ENCODE measurements at regions not wholly inside any gene's neighbourhood (a gene's known extent, or its start where the extent isn't known, plus 50 kb on each side); places are given as distances from the start of the nearest gene placed in this dataset.

DNA sequence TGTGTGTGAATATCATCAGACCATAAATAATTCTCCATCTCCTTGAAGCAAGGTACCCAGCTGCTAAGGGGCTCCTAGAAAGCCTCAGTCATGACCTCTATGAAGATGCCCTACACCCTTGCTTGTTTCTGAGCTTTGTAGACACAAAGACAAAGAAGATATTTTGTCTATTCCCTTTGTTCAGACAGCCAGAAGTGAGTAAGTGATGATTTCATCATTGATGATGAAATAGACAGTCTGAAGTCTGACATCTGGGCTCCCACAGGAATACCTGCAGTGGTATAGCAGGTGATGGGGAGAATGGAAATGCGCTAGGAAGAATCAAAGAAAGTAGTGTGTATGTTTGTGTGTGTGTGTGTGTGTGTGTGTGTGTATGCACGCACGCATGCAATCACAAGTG, 82.2 kb upstream of the DPT start:
- no peak for ATAC-seq (replicated peaks)
- H3K27me3 Mint-ChIP-seq = peaks cover 6 to 24% of the 10 kb centered on the region in 2 donors

DNA sequence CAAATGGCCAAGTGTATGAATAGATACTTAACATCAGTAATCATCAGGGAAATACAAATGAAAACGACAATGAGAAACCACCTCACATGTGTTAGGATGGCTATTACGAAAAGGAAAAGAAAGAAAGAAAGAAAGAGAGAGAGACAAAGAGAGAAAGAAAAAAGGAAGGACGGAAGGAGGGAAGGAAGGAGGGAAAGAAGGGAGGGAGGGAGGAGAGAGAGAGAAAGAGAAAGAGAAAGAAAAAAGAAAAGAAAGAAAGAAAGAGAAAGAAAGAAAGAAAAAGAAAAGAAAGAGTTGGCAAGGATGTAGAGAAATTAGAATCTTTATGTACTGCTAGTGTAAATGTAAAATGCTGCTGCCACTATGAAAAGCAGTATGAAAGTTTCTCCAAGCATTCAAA, 90.7 kb upstream of the DPT start:
- ATAC-seq (replicated peaks) = no peak
- no peak overlapping the region for H3K4me3 Mint-ChIP-seq
- no peak overlapping the region for H3K27ac Mint-ChIP-seq
- H3K36me3 Mint-ChIP-seq = no peaks in the 10 kb centered on the region
- no peak for DNase-seq
- peaks cover 0 to 2% of the 10 kb centered on the region in 2 donors for H3K9me3 Mint-ChIP-seq
- H3K4me1 Mint-ChIP-seq = no peaks in the 10 kb centered on the region
- H3K27me3 Mint-ChIP-seq = peaks cover 0 to 5% of the 10 kb centered on the region in 2 donors

More for the DNA sequence above, 82.2 kb upstream of the DPT start:
- DNase-seq = no peak
- no peaks in the 10 kb centered on the region for H3K36me3 Mint-ChIP-seq
- peaks cover 0 to 4% of the 10 kb centered on the region in 2 donors for H3K9me3 Mint-ChIP-seq
- no peak overlapping the region for H3K4me3 Mint-ChIP-seq
- H3K27ac Mint-ChIP-seq = no peak overlapping the region
- H3K4me1 Mint-ChIP-seq = no peaks in the 10 kb centered on the region

DNA sequence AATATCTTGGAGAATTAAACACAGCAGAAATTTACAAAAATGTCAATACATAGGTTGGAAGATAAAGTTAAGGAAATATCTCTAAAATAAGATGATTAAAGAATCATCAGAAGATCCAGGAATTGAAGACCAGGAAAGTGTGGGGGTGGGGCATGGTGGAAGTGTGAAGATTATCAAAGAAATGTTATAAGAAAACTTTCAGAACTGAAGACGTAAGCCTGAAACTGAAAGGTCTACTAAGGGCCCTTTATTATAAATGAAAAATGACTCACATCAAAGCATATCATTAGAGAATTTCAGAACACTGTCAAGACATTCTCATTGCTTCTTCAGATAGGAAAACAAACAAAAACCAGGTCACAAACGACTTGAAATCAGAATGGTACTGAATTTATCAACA, 92.4 kb upstream of the DPT start:
- H3K27me3 Mint-ChIP-seq = peaks cover 0 to 5% of the 10 kb centered on the region in 2 donors
- ATAC-seq (replicated peaks) = no peak
- H3K36me3 Mint-ChIP-seq = no peaks in the 10 kb centered on the region
- no peak for DNase-seq
- H3K4me1 Mint-ChIP-seq = no peaks in the 10 kb centered on the region
- no peak overlapping the region for H3K4me3 Mint-ChIP-seq
- no peak overlapping the region for H3K27ac Mint-ChIP-seq
- H3K9me3 Mint-ChIP-seq = peaks cover 0 to 3% of the 10 kb centered on the region in 2 donors

DNA sequence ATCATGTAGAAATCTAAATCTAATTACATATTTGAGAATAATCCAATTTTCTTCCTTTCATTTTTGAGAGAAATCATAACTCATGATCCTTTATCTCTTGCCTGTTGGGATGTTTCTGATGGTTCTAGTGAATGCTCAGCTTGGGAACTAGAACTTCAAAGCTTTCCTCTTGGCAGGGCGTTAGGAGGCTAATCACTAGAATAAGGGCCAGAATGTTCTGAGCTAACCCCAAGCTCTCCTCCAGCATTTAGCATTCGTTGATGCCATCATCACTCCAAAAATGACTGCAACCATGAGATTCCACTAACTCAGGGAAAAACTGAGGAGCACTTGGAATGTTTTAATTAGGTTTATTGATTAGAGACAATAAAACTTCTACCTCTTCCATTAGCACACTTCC, 93.9 kb upstream of the DPT start:
- Mint-ChIP-seq H3K4me3 (no peak overlapping the region), H3K36me3 (no peaks in the 10 kb centered on the region), H3K9me3 (peaks cover 0 to 3% of the 10 kb centered on the region in 2 donors), H3K27me3 (peaks cover 0 to 5% of the 10 kb centered on the region in 2 donors), H3K27ac (no peak overlapping the region), H3K4me1 (no peaks in the 10 kb centered on the region)
- no peak for DNase-seq
- no peak for ATAC-seq (replicated peaks)

DNA sequence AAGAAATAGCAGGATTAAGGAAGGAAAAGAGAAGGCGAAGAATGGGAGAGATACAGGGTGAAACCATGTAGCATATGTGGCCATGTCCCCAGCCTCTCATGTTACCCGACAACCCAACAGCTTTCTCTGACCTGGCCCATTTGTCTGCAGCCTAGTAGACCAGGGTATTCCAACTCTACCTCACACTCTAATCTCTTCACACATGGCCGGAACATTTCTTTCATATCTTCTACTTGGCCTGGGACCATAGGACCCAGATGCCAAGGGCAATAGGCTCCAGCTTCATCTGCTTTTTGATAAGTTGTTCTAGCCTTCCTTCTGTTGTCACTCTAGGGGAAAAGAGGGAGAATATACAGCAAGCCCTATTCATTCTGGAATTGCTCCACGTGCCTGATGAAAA, 95.0 kb upstream of the DPT start:
- H3K4me1 Mint-ChIP-seq = no peaks in the 10 kb centered on the region
- no peaks in the 10 kb centered on the region for H3K36me3 Mint-ChIP-seq
- H3K4me3 Mint-ChIP-seq = no peak overlapping the region
- ATAC-seq (replicated peaks) = no peak
- H3K27me3 Mint-ChIP-seq = peaks cover 0 to 5% of the 10 kb centered on the region in 2 donors
- peaks cover 0 to 3% of the 10 kb centered on the region in 2 donors for H3K9me3 Mint-ChIP-seq
- no peak for DNase-seq
- no peak overlapping the region for H3K27ac Mint-ChIP-seq

DNA sequence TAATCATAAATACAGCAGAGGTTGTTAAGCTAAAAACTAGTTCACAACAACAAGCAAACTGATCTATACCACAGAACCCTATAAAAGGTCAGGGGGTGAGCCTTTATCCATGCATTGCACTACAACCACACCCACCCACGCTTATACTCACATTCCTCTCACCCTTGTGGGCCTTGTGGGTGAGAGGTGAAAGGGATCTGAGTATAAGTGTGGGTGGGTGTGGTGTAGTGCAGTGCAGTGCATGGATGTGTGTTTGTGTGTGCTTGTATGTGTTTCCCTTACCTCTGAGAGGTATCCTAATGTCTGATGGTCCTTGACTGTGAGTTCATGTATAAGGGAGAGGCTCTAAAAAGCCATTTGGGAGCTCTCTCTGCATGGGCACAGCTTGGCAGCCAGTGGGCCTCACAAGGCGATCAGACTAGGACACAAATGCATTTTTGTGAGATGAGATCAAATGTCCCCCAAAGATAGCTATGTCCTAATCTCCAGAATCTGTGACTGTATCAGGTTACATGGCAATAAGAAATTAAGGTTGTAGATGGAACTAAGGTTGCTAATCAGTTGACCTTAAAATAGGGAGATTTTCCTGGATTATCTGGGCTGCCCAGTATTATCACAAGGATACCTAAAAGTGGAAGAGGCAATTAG, 95.5 kb upstream of the DPT start:
- H3K27ac Mint-ChIP-seq = no peak overlapping the region
- DNase-seq = no peak
- H3K9me3 Mint-ChIP-seq = peaks cover 0 to 3% of the 10 kb centered on the region in 2 donors
- H3K4me3 Mint-ChIP-seq = no peak overlapping the region
- peaks cover 0 to 5% of the 10 kb centered on the region in 2 donors for H3K27me3 Mint-ChIP-seq
- H3K36me3 Mint-ChIP-seq = no peaks in the 10 kb centered on the region
- H3K4me1 Mint-ChIP-seq = no peaks in the 10 kb centered on the region
- peak; percentile 34 to 36 for ATAC-seq (replicated peaks)

DNA sequence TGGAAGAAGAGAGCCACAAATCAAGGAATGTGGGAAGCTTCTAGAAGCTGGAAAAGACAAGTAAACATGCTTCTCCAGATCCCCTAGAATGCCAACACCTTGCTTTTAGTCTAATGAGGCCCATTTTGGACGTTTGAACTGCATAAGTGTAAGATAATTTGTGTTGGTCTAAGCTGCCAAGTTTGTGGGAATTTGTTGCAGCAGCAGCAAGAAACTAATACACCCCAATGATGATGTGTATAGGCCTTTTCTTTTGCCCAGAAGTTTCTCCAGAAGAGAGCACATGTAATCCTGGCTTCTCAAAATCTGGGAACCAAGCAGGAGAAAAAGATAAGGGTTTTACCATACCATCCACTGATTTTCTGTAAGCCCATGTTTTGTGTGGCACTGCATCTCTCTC, 96.1 kb upstream of the DPT start:
- Mint-ChIP-seq H3K4me3 (no peak overlapping the region), H3K4me1 (no peaks in the 10 kb centered on the region), H3K27ac (no peak overlapping the region), H3K9me3 (peaks cover 0 to 3% of the 10 kb centered on the region in 2 donors), H3K36me3 (no peaks in the 10 kb centered on the region), H3K27me3 (peaks cover 0 to 5% of the 10 kb centered on the region in 2 donors)
- ATAC-seq (replicated peaks) = no peak
- DNase-seq = no peak

DNA sequence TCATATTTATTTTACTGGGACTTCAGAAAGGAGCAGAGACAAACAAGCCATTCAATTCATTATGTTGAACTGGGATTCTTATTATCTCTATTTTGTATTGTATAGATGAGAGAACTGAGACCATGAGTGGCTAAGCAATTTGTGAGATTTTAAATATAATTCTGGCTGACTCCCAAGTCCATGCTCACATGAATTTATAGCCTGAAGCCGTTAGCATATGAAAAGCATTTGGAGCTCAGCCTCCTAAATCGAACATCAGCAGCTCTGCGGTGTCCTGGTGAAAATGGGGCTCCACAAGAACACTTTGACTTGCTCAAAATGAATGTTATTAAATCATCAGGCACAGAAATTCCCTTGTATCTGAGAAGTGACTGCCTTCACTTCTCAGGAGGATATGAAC, 96.8 kb upstream of the DPT start:
- DNase-seq (no peak), ATAC-seq (replicated peaks) (no peak)
- no peaks in the 10 kb centered on the region for H3K4me1 Mint-ChIP-seq
- peaks cover 0 to 3% of the 10 kb centered on the region in 2 donors for H3K9me3 Mint-ChIP-seq
- H3K27ac Mint-ChIP-seq = no peak overlapping the region
- no peak overlapping the region for H3K4me3 Mint-ChIP-seq
- H3K27me3 Mint-ChIP-seq = peaks cover 0 to 5% of the 10 kb centered on the region in 2 donors
- no peaks in the 10 kb centered on the region for H3K36me3 Mint-ChIP-seq

DNA sequence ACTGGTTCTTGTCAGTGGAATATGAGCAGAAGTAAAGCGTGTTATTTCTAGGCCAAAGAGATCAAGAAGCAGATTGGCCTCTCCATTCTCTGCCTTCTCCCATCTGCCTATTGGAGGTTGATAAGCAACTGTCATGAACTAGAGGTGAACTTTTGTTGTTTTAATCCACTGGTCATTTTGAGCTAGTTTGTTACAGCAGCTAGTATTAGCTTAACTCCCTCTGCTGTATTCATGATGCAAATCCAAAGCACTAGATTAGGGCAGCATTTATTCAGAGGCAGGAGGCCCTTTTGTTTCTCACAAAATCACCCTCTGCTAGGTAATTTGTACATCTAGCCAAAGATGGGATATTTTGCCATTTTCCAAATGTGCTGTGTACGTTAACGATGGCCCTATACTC, 97.3 kb upstream of the DPT start:
- Mint-ChIP-seq H3K36me3 (no peaks in the 10 kb centered on the region), H3K4me3 (no peak overlapping the region), H3K27me3 (peaks cover 0 to 5% of the 10 kb centered on the region in 2 donors), H3K4me1 (no peaks in the 10 kb centered on the region), H3K27ac (no peak overlapping the region), H3K9me3 (peaks cover 0 to 3% of the 10 kb centered on the region in 2 donors)
- DNase-seq = no peak
- ATAC-seq (replicated peaks) = no peak

DNA sequence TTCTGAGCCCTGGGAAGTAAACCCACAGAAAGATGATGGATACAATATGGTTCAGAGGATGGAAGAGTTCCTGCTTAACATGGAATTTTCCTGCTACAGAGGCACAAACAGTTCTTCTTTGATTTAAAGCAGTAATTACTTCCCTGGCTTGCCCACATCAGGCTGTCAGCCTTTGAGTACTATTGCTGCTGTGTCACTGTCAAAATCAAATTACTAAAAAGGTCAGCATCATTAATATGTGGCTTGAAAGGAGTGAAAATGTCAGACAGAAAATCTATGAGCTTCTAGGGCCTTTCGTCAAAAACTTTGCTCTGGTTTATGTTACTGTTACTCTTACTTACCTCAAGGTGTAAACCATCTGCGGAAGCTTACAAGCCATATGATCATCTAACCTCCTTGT, 98.6 kb upstream of the DPT start:
- Mint-ChIP-seq H3K27me3 (peaks cover 0 to 5% of the 10 kb centered on the region in 2 donors), H3K36me3 (no peaks in the 10 kb centered on the region), H3K9me3 (peaks cover 0 to 3% of the 10 kb centered on the region in 2 donors), H3K27ac (no peak overlapping the region), H3K4me1 (no peaks in the 10 kb centered on the region), H3K4me3 (no peak overlapping the region)
- DNase-seq (no peak), ATAC-seq (replicated peaks) (no peak)

DNA sequence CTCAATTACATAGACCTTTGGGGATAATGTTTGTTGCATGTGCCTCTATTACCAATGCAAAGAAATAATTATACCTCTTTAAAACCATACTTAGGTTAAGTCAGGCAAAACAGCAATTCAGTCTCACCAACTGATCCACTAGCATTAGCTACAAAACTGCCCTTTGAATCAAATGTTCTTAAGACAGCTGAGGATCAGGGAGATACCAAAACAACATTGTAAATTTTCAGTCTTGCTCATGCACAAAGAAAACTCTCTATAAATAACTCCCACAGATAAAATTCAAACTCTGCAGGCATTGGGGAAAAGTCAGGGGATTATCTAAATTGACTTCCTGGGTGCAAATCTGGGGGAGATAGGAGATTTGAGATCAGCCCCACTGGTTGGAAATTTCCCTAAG, 100.9 kb upstream of the DPT start:
- Mint-ChIP-seq H3K27me3 (peaks cover 2 to 4% of the 10 kb centered on the region in 2 donors), H3K27ac (no peak overlapping the region), H3K9me3 (peaks cover 0 to 2% of the 10 kb centered on the region in 2 donors), H3K36me3 (no peaks in the 10 kb centered on the region), H3K4me1 (no peaks in the 10 kb centered on the region), H3K4me3 (no peak overlapping the region)
- DNase-seq (no peak), ATAC-seq (replicated peaks) (no peak)

DNA sequence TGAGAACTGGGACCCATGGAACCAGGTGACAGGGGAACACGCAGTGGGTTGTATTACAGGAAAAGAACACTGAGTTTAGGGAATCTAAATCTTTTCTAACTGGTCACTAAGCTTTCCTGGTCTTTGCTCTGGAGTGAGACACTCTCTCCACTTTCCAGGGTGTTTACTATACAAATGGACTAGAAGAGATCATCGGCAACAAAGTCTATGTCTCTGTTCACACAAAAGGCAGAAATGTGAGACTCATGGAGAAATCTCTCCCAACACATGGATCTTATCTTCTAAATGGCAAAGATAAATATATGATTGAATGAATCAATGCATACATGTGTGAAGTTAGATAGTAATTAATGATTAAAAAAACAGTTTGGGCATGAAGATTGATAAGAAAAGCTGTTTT, 101.6 kb upstream of the DPT start:
- DNase-seq = no peak
- H3K4me3 Mint-ChIP-seq = no peak overlapping the region
- no peaks in the 10 kb centered on the region for H3K36me3 Mint-ChIP-seq
- peaks cover 0 to 4% of the 10 kb centered on the region in 2 donors for H3K27me3 Mint-ChIP-seq
- H3K9me3 Mint-ChIP-seq = no peaks in the 10 kb centered on the region
- ATAC-seq (replicated peaks) = no peak
- no peak overlapping the region for H3K27ac Mint-ChIP-seq
- H3K4me1 Mint-ChIP-seq = no peaks in the 10 kb centered on the region

DNA sequence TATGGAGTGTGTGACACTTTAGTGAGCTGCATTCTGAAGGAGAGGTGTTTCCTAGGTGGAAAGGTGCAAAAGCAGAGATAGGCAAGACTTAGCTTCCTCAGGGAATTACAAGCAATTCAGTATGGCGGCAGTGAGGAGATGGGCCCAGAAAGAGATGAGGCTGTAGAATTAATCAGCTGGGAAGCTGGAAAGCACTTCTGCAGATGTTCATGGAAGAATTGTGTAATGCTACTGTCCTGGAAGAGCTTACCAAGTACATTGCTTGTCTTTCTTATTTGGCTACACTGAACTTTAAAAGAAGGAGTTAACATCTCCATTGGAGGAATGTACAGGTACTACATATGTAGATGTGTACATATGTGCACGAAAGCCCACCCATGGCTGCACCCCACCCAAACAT, 103.7 kb upstream of the DPT start:
- no peak overlapping the region for H3K4me3 Mint-ChIP-seq
- peaks cover 0 to 4% of the 10 kb centered on the region in 2 donors for H3K27me3 Mint-ChIP-seq
- no peaks in the 10 kb centered on the region for H3K36me3 Mint-ChIP-seq
- ATAC-seq (replicated peaks) = no peak
- no peaks in the 10 kb centered on the region for H3K4me1 Mint-ChIP-seq
- H3K9me3 Mint-ChIP-seq = peaks cover 0 to 5% of the 10 kb centered on the region in 2 donors
- DNase-seq = no peak
- H3K27ac Mint-ChIP-seq = no peak overlapping the region

DNA sequence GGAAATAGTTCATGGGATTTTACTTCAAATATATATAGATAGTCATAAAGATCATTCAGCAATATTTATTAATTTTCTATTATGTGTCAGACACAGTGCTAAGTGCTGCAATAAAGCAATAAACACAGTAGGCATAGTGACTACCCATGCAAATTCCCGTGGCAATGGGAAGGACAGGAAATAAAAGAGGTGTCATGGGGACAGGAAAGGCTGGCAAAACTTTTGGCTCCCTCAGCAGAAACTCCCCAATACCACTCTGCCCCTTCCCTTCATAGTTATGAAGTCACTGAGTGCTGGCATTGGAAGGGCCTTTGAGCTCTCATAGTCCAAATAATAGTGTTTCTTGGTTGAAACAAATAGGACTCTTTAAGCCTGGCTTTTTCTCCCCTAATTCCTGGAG, 104.4 kb upstream of the DPT start:
- no peak for ATAC-seq (replicated peaks)
- no peak for DNase-seq
- peaks cover 0 to 5% of the 10 kb centered on the region in 2 donors for H3K9me3 Mint-ChIP-seq
- H3K27me3 Mint-ChIP-seq = peaks cover 0 to 4% of the 10 kb centered on the region in 2 donors
- H3K4me3 Mint-ChIP-seq = no peak overlapping the region
- no peak overlapping the region for H3K27ac Mint-ChIP-seq
- H3K36me3 Mint-ChIP-seq = no peaks in the 10 kb centered on the region
- H3K4me1 Mint-ChIP-seq = no peaks in the 10 kb centered on the region

DNA sequence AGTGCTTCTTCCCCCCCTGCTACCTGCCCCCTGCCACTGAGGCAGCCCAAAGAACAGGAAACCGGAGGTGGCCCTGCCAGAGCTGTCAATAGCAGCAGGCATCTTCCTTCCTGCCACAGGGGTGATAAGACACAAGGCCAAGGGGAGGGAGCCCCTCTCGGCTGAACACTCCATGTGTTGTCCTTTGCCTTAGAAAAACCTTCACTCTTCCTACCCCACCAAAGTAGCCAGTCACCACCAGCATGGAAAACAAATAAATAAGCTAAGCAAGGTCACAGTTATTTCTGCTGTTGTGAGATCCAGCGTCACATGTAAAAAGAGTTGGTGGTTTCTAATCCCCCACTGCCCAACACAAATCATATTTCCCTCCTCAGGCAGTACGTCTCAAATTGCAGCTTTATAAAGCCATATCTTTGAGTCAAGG, 104.8 kb upstream of the DPT start:
- no peak for DNase-seq
- no peak for ATAC-seq (replicated peaks)
- Mint-ChIP-seq H3K27ac (no peak overlapping the region), H3K4me1 (no peaks in the 10 kb centered on the region), H3K9me3 (peaks cover 0 to 5% of the 10 kb centered on the region in 2 donors), H3K36me3 (no peaks in the 10 kb centered on the region), H3K4me3 (no peak overlapping the region), H3K27me3 (peaks cover 0 to 4% of the 10 kb centered on the region in 2 donors)

All from stimulated activated naive B cell treated with anti-CD40 and anti-IgM and Interleukin-4, amounts not matched to agents 10 μg/mL and 1 μg/mL and 100 μg/mL, for 72 hours (primary cell).